HG03457 (cell line): ENCODE measurements at regions not wholly inside any gene's neighbourhood (a gene's known extent, or its start where the extent isn't known, plus 50 kb on each side); places are given as distances from the start of the nearest gene placed in this dataset.

ENCODE experiments used
- ATAC-seq: cut with Tn5 transposase; IDR thresholded peaks from one replicate; pipeline ENCODE4 v1.9.1; 2021; ENCODE audit warnings: moderate number of reproducible peaks; ENCODE audit not compliant: unreplicated experiment

GRCh38 chr2:177029501-177029900 is 183.1 kb upstream of the HNRNPA3 start:
- ATAC-seq = no peak

GRCh38 chr2:177029901-177030300 is 182.7 kb upstream of the HNRNPA3 start:
- no peak for ATAC-seq

- no peak for ATAC-seq
Measured at GRCh38 chr2:177030451-177031105, 182.0 kb upstream of the HNRNPA3 start.

- ATAC-seq = no peak
Measured at GRCh38 chr2:177031438-177032180, 181.0 kb upstream of the HNRNPA3 start.

GRCh38 chr2:177036747-177037146 is 175.8 kb upstream of the HNRNPA3 start:
- no peak for ATAC-seq

GRCh38 chr2:177037569-177037968 is 175.0 kb upstream of the HNRNPA3 start:
- ATAC-seq = no peak

GRCh38 chr2:177038787-177039484 is 173.7 kb upstream of the HNRNPA3 start:
- ATAC-seq = no peak

GRCh38 chr2:177042311-177042710 is 170.3 kb upstream of the HNRNPA3 start:
- ATAC-seq = no peak

- ATAC-seq = no peak
Measured at GRCh38 chr2:177044671-177045070, 167.9 kb upstream of the HNRNPA3 start.

- no peak for ATAC-seq
Measured at GRCh38 chr2:177048981-177049380, 163.6 kb upstream of the HNRNPA3 start.

GRCh38 chr2:177051278-177051677 is 161.3 kb upstream of the HNRNPA3 start:
- no peak for ATAC-seq

GRCh38 chr2:177052471-177052870 is 160.1 kb upstream of the HNRNPA3 start:
- no peak for ATAC-seq

GRCh38 chr2:177053038-177053437 is 159.6 kb upstream of the HNRNPA3 start:
- no peak for ATAC-seq

- ATAC-seq = no peak
Measured at GRCh38 chr2:177053716-177054115, 158.9 kb upstream of the HNRNPA3 start.

- no peak for ATAC-seq
Measured at GRCh38 chr2:177056481-177056929, 156.1 kb upstream of the HNRNPA3 start.

- no peak for ATAC-seq
Measured at GRCh38 chr2:177058747-177059146, 153.8 kb upstream of the HNRNPA3 start.

- no peak for ATAC-seq
Measured at GRCh38 chr2:177059293-177059692, 153.3 kb upstream of the HNRNPA3 start.

- ATAC-seq = no peak
Measured at GRCh38 chr2:177063331-177063730, 149.3 kb upstream of the HNRNPA3 start.

- no peak for ATAC-seq
Measured at GRCh38 chr2:177064422-177064821, 148.2 kb upstream of the HNRNPA3 start.

GRCh38 chr2:177068967-177069366 is 143.6 kb upstream of the HNRNPA3 start:
- ATAC-seq = no peak

- ATAC-seq = no peak
Measured at GRCh38 chr2:177072090-177072489, 140.5 kb upstream of the HNRNPA3 start.

- no peak for ATAC-seq
Measured at GRCh38 chr2:177073611-177074010, 139.0 kb upstream of the HNRNPA3 start.
